ENCODE measurements at regions not wholly inside any gene's neighbourhood (a gene's known extent, or its start where the extent isn't known, plus 50 kb on each side); places are given as distances from the start of the nearest gene placed in this dataset.

- TF ChIP-seq, protein P1, sequence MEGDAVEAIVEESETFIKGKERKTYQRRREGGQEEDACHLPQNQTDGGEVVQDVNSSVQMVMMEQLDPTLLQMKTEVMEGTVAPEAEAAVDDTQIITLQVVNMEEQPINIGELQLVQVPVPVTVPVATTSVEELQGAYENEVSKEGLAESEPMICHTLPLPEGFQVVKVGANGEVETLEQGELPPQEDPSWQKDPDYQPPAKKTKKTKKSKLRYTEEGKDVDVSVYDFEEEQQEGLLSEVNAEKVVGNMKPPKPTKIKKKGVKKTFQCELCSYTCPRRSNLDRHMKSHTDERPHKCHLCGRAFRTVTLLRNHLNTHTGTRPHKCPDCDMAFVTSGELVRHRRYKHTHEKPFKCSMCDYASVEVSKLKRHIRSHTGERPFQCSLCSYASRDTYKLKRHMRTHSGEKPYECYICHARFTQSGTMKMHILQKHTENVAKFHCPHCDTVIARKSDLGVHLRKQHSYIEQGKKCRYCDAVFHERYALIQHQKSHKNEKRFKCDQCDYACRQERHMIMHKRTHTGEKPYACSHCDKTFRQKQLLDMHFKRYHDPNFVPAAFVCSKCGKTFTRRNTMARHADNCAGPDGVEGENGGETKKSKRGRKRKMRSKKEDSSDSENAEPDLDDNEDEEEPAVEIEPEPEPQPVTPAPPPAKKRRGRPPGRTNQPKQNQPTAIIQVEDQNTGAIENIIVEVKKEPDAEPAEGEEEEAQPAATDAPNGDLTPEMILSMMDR (conservative IDR thresholded peaks at IDR 0.05): no peak
- TF ChIP-seq EZH2 (IDR thresholded peaks at IDR 0.05; ENCODE audit: low read depth): no peak
Observed at GRCh38 chr18:27577752-27578151, 392.6 kb upstream of the CHST9 start.

Data from PC-9 (cell line).